ENCODE measurements at regions not wholly inside any gene's neighbourhood (a gene's known extent, or its start where the extent isn't known, plus 50 kb on each side); places are given as distances from the start of the nearest gene placed in this dataset.

DNA sequence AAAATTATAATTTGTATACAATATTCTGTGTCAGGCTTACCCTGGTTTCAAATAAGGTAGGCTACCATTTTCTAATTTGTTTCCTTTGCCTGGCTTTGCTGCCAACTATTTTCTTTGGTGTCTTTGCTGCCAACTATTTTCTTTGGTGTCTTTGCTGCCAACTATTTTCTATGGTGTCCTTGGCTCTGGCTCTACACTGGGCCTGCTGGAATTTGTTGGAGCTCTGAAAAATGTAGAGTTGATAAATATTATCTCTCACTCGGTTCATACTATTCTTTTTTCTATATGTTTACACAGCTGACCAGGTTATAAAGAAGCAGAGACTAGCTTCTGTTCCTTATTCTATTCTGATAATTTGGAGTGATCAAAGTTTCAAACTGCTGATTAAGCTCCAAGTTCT is 768.0 kb upstream of the PHF14 start:
- DNase-seq = no peak

DNA sequence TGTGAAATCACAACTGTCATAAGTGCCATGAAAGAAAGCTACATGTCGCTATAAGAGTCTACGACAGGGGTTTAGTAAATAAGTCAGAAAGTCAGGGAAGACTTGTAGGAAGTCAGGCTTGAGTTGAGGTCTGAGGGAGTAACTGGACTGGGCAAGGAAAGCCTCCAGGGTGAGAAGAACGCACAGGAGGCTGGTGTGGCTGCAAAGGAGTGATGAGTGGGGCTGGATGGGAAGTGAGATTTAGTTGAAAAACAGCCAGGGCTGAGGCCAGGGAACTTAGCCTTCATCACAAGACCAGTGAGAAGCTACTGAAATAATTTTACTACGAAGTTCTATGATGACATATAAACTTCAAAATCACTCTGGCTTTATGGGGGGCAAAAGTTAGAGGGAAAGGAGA is 763.7 kb upstream of the PHF14 start:
- no peak for DNase-seq

DNA sequence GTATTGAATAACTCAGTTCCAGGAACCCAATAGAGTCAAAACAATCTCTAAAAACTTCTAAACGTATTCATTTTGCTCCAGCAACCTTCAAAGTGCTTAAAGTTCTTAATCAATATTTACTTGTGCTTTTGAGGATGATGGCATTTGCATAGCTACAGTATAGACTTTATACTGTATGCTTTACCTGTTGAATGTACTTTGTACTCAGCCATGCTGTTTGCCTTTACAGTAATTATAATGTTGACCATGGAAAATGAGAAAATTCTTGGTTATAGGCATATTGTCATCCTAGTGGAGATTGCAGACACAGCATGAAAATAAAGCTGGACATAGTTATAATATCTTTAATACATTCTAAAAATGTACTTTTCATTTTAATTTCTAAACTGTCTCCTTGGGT is 762.7 kb upstream of the PHF14 start:
- no peak for DNase-seq

DNA sequence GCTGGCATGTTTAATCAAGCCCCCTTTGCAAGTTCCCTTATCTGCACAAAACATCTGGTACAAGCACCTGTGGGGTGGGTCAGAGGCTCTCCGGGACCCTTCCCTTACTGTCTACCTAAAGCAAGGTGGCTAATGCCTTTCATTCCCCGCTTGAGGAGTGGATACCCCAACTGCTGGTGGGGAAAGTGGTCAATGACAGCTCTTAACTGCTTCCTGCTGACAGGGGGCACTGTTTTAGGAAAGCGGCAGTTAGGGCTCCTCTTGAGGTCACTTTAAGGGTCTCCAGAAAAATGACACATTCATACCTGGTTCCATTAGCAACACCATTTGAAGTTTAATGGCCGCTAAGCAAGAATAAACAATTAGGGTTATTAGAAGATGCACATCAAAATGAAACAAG is 761.8 kb upstream of the PHF14 start:
- no peak for DNase-seq

DNA sequence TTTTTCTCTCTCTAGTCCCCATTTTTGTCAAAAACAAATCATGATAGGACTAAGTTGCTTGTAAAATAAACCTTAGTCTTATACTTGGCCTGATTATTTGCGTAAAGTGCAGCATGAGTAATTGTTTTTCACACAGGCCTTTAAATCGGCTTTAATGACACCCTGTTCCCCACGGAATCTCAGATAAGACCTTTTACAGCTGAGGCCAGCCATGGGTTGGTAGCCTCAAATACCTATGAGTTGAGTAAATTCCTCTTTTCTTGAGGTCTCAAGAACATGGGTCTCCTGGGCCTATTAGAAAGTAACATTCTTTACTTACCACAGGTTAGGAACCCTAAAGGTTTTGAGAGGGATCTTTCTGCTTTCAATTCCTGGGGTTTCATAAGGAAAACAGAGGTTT is 761.0 kb upstream of the PHF14 start:
- DNase-seq = no peak

DNA sequence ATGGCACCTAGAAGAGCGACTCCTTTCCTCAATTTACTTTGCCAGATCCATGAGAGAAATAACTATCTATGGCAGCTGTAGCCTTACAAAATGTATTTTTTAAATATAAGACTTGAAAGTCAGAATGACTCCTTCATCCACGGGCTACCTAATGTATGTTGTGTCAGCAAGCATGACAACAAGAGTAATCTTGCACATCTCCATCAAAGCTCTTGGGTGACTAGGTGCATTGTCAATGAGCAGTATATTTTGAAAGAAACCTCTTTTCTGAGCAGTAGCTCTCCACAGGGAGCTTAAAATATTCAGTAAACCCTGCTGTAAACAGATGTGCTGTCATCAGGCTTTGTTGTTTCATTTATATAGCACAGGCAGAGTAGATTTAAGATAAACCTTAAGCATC is 757.2 kb upstream of the PHF14 start:
- DNase-seq = no peak

DNA sequence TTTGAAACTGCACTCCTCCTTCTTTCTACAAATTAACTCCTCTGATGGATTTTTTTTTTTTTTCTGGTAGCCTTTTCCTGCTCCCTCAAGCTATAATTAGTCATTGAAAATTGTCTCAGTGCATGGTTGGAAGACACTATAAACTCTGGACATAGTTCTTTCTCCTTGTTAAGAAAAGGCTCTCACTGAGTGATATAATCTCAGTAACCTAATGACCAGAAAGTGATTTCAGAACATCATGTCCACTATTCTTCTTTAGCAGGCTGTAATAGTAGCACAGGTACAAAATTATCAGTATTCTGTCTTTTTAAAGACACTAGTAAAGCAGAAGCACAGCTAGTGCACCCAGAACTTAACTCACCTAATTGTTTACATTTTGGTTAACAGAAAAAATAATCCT is 752.6 kb upstream of the PHF14 start:
- DNase-seq = no peak

DNA sequence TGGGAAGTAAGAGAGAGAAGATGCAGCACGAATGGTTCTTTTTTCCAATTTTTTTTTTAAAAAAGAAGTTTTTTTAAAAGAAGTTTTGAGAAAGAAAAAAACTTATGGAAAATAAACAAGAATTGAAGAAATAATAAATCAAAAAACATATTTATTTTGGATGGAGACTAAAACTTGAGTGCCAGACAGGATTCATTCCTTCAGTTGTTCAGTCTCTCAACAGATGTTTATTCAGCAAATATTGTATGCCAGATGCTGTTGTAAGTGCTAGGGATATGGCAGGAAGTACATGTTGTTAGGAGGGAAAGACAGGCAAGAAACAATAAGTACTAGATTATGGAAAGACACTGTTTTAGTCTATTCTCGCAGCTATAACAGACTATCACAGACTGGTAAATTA is 750.7 kb upstream of the PHF14 start:
- DNase-seq = no peak

DNA sequence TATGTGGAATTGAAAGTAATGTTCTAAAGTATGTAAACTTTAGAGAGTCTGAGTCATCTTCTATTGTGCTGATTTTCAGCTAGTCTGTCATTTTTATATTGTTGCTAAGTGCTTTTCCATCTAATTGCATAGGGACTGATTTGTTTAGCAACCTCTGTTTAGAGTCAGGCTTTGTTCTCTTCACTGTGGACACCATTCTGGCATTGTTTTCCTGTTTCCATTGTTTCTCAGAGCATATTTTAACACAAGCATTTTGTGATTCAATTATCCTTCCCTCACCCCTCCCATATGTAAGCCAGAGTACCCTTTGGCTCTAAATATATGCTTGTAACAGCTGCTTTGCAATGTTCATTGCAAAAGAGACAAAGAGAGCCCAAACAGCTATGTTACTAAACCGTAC is 748.4 kb upstream of the PHF14 start:
- no peak for DNase-seq

DNA sequence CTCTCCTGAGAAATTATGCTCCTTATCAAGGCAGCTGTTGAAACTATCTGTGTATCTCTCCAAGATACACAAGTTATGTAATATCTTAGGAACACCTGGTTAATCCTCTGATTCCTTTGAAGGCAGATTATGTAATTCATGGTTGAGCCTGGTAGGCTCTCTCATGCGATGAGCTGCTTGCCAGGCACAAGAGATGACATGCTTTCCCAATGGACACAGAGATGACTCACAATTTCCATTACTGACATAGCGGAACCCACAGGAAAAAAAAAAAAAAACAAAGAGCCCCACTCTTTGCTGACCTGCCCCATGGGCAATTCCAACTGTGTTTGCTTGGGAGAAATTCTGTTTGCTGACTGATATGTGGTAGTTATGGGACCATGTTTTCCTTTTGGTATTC is 736.4 kb upstream of the PHF14 start:
- DNase-seq = no peak

DNA sequence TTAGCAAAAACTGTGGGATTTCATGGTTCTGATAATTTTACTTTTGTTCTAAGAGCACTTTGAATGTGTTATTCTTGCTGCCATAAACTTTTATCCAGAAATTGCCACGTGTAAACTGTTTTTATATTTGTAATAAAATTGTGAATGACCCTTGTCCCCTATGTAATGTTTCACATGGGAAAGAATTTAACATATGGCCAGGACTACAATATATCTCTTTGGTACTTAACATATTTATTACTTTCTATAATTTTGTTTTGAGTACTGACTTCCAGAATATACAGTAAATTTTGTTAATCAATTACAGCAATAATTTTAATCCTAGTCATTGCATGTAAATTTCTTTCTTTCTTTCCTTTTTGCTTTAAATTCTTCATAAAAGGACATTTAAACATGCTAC is 735.0 kb upstream of the PHF14 start:
- DNase-seq = no peak

DNA sequence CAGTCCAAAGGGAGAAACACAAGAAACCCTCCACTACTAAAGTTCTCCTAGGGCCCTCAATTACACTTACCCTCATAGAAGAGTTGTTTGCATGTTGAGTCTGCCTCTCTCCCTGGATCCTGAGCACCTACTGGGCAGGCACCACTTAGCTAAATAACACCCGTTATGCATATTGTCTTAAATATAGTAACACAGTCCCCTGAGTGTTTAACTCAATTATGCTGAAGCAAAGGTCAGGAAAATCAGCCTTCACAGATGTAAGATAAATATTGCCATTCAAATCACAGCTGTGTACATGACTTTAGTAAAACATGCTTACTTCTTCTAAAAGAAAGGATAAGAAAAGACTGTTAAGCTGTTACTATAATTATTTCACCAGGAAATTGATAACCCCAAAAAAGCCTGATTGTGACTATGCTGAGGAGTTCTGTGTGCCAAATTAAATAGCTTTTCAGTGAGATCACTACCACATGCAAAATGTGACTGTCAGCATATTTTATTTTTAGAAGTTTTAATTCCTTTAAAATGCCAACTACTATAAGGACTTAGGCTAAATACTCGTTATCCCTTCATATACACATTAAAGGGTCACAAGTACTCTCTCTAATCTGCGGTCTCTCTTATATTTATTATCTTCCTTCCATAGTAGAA is 733.9 kb upstream of the PHF14 start:
- no peak for DNase-seq

DNA sequence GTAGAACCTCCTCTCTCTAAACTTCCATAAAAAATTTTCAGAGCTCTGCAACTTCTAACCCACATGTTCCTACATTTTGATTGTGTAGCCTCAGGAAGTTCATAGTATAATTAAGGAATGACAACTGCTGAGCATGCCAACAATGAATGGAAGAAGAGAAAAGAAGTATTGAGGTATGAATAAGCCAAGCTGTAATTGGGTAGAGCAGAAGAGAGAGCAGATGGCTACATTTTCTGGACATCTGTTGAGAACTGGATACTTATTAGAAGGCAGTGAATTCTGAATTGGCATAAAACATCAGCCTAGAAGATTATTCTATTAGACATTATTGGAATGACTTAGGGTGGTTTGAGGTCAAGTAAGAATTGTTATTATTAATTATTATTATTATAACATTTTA is 728.3 kb upstream of the PHF14 start:
- DNase-seq = no peak

DNA sequence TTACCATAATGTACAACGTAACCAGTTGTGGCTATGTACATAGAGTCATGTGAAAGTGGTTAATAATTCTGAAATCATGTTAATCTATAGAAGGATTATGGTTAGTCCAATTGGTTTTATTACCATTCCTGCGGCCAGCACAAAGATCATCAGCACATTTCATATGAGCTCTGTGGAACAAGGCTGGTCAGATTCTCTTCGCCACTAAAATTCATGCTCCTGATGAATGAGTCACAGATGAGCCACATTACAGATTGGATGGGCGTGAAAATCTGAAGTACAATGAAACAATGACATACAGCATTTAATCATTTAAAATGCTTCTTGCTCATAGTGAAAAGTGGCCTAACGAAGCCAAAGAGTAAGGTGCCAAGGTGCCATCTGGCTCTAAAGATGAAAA is 716.2 kb upstream of the PHF14 start:
- DNase-seq = no peak

DNA sequence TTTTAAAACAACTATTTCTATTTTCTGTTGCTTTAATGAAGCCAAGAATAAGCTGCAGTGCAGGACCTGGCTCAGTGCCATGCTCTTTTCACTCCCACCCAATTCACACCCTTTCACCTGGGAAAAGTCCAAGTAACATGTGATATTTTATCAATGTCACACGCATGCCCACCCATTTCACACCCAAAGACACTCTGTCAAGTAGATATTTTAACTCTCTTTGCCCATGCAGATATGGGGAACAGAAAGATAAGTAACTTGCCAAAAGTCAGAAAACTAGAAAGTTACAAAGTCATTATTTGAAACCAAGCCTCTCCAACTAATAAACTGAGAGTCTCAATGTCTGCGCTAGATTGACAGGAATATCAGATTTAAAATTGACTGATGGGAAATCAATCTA is 706.7 kb upstream of the PHF14 start:
- DNase-seq = no peak

DNA sequence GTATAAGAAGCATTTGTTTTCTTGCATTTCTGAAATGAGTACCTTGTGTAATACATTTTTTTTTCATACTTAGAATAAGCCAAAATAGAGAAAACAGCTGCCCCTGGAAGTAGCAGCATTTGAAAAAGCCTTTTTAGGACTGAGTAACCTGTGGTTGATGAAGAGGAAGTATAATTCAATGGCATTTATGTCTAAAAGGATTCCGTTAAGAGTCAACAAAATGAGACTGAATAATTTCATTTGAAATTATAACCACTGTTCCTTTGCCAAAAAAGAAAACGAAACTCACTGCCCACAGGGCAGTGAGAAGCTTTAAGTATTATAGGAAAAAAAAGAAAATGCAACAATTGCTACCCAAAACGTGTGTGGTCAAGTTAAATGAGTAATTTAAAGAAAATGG is 705.6 kb upstream of the PHF14 start:
- DNase-seq = no peak

DNA sequence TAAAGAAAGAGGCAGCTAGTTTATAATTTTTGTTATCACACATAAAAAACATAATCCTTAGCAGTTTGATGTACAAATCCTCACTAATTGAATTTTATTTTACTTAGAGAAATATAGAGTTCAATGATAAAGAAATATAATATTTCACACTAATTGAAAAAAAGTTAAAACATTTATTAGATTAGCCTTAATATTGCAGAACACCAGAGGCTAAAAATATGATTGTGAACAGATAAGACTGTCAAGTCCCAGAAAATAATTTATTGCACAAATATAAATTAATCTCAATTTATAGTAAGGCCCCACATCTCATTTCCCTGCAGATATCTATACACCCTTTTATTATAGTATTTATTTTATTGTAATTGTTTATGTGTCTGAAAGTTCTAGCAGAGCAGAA is 690.8 kb upstream of the PHF14 start:
- DNase-seq = no peak

DNA sequence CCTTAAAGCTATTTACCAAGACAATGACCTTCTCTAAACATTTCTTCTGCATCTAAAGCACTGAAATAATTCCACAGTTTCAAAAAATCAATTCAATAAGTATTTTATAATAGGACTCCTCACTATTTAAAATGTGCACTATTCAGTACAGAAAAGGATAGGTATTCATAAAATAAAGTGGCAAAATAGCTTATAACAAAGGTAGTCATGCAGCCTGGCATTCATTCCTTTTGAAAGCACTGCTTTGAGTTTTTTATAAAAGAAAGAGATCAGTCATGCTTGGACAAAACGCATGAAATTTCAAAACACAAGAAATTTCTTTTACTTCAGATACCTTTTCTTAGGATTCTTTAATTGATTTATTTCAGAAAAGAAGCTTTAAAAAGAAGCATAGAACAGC is 689.7 kb upstream of the PHF14 start:
- no peak for DNase-seq

DNA sequence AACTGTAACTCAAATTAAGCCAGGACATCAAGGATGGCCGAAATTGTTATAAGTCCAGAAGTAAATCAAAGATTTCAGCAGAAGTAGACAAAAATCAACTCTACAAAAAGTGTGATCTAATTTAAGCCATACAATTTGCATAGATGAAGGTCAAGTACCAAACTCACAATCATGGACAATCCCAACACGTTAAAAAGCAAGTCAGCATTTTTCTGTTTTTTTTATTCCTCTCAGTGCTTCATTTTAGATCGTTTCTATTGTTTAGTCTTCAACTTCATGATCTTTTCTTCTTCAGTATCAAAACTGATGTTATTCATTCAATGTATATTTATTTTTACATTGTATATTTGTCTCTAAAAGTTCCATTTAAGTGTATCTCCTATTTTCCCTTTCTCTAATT is 674.3 kb upstream of the PHF14 start:
- DNase-seq = no peak

DNA sequence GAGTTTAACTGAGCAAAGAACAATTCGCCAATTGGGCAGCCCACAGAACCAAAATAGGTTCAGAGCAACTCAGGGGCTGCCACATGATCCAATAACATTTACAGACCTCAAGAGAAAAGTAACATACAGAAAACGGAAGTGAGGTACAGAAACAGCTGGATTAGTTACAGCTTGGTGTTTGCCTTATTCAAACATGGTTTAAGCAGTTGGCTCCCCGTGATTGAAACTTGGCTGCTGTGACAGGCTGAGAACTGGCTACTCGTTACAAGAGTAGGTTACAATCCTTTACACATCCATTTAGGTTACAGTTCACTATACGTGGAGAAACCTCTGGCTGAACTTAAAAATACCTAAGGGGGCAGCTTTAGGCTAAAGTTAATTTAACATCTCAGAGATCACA is 673.1 kb upstream of the PHF14 start:
- no peak for DNase-seq

DNA sequence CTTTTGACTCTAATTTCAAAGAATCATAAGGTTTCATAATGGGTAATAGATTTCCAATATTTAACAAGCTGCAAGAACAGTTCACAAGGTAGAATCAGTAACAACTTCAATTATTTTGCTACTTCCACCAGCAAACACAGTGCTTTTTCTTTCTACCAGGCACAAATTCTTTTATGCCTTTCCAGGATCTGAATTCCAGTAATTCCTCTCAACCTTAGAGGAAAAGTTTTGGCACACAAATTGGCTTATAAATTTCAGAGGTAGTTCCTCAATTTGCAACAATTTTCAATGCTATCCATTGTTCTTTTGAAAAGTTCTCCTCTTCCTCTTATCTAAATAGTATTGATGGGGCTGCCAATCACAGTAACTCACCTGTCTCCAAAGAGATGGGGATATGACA is 665.4 kb upstream of the PHF14 start:
- DNase-seq = no peak

DNA sequence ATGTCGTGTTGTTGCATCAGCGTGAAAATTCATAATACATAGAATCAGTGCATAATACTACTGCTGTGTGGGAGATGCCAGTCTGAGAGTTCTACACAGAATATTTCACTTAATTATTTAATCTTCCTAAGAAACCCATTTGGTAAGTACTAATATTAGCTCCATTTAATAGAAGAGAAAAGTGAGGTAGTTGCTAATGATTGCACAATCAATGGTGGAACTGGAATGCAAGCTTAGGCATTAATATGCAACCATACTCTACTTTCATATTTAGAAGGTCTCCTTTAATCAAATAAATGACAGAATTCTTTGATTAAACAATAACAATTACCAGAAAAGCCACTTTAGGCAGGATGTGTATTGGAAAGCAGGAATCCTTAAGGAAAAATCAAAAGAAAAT is 660.7 kb upstream of the PHF14 start:
- DNase-seq = no peak

DNA sequence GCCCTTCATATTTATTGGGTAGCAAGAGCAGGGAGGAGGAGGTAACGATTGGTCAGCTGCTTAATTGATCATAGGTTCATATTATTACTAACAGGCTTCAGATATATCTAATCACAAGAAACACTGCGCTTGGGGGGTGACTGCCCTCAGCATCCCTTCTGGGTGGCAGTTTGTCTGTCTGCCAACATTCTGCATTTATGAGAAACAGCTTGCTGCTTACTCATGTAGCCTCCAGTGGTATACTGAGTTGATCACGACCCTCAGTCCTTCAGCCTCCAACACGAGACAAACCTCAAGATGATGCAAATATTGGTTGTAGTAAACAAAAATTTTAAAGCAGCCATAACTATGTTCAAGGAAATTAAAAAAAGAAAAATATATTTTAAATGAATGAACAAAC is 657.8 kb upstream of the PHF14 start:
- no peak for DNase-seq

DNA sequence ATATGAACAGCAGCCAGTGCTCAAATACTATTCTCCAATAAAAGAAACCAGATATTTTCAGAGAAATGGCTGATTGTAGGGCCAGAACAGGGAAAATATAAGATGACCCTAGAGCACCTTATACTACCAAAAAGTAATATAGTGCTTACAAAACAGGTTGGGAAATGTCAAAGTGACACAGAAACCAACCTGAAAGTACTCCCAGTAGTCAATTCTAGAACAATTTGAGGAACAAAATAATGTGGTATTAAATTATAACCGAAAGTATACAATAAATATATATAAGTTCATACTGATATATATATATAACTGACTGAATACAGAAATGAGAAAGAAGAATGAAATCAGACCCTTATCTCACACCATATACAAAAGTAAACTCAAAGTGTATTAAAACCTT is 657.2 kb upstream of the PHF14 start:
- no peak for DNase-seq

DNA sequence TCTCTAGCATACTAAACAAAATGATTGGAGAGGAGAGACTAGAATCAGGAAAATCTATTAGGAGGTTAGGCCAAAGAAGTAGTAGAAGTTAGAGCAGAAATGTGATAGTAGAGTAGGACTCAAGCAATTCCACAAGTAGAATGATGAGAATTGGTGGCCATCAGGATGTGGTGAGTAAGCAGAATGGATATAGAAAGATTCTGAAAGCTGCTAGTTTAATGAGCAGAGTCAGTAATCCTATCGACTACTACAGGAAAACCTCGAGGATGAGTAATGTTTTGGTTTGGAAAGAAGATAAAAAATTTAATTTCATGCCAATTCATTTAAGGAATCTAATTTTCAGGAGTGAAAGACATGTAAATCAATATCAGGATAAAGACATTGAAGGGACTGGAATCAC is 648.3 kb upstream of the PHF14 start:
- no peak for DNase-seq

DNA sequence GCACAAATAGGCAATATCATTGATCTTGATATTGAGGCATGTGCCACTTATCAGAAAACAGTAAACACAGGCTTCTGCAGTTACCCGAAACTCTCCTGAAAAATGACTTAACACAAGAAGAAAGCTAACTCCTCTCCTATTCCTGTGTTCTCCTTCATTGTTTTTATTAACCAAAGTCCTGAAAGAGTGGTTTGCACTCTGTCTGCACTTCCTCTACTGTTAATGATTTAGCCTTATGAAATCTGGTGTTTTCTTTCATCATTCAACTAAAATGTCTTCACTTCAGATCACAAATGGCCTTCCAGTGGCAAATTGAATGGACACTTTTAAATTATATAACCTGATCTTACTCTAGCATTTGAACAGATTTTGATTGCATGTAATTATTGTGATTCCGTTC is 630.6 kb upstream of the PHF14 start:
- no peak for DNase-seq
